Neural cell (in vitro differentiated cells): ENCODE measurements at regions not wholly inside any gene's neighbourhood (a gene's known extent, or its start where the extent isn't known, plus 50 kb on each side); places are given as distances from the start of the nearest gene placed in this dataset.

Experiments
- H2AFZ ChIP-seq: fragments of 200-600, 300-800 bp; sonication (generic), shearing (Covaris generic); 2 replicates; pipeline ENCODE4 v1.6.0; 2014; ENCODE audit warnings: low read depth, mild to moderate bottlenecking, antibody characterized with exemption, low read length, moderate library complexity
- H3F3A ChIP-seq: fragments of 200-600 bp; shearing (Covaris generic); 2 replicates; pipeline ENCODE4 v1.6.1; 2016; ENCODE audit warnings: mild to moderate bottlenecking, moderate library complexity, mixed read lengths, antibody characterized with exemption, low read length; ENCODE audit not compliant: insufficient read depth, poor library complexity, severe bottlenecking
- H3K27ac ChIP-seq: fragments of 200-600, 300-800 bp; sonication (generic), shearing (Covaris generic); 2 replicates; pipeline ENCODE4 v1.5.1; 2014; ENCODE audit warnings: mild to moderate bottlenecking, low read length, moderate library complexity
- H3K27me3 ChIP-seq: fragments of 300-800, 200-600 bp; sonication (generic), shearing (Covaris generic); 2 replicates; pipeline ENCODE4 v1.6.0; 2014; ENCODE audit warnings: mild to moderate bottlenecking, low read depth, low read length, moderate library complexity; ENCODE audit not compliant: insufficient read depth
- H3K36me3 ChIP-seq: fragments of 300-800, 200-600 bp; sonication (generic), shearing (Covaris generic); 2 replicates; pipeline ENCODE4 v1.5.1; 2014; ENCODE audit warnings: mild to moderate bottlenecking, antibody characterized with exemption, low read length, moderate library complexity; ENCODE audit not compliant: insufficient read depth
- H3K4me2 ChIP-seq: fragments of 300-800, 200-600 bp; sonication (generic), shearing (Covaris generic); 2 replicates; pipeline ENCODE4 v1.6.0; 2014; ENCODE audit warnings: mild to moderate bottlenecking, low read length
- H3K4me3 ChIP-seq: fragments of 300-800, 200-600 bp; sonication (generic), shearing (Covaris generic); 2 replicates; pipeline ENCODE4 v1.5.1; 2014; ENCODE audit warnings: mild to moderate bottlenecking, low read length, moderate library complexity
- H3K79me2 ChIP-seq: fragments of 200-600 bp; shearing (Covaris generic); replicated peaks from 2 replicates; pipeline ENCODE4 v1.6.0; 2014; ENCODE audit warnings: mild to moderate bottlenecking, low read length, moderate library complexity; ENCODE audit not compliant: insufficient read depth
- H3K9ac ChIP-seq: fragments of 300-800, 200-600 bp; sonication (generic), shearing (Covaris generic); 2 replicates; pipeline ENCODE4 v1.6.1; 2016; ENCODE audit warnings: mild to moderate bottlenecking, low read length, mixed read lengths
- H3K9me2 ChIP-seq: fragments of 200-600 bp; shearing (Covaris generic); 2 replicates; pipeline ENCODE4 v1.6.1; 2016; ENCODE audit warnings: mild to moderate bottlenecking, low read length, mixed read lengths; ENCODE audit not compliant: insufficient read depth
- H3K9me3 ChIP-seq: fragments of 200-600, 300-800 bp; sonication (generic), shearing (Covaris generic); 2 replicates; pipeline ENCODE4 v1.6.1; 2016; ENCODE audit warnings: mild to moderate bottlenecking, mixed run types, low read length, moderate library complexity, mixed read lengths
- H4K20me1 ChIP-seq: fragments of 200-600 bp; shearing (Covaris generic); 2 replicates; pipeline ENCODE4 v1.6.1; 2016; ENCODE audit warnings: mild to moderate bottlenecking, mixed run types; ENCODE audit not compliant: insufficient read depth
- CTCF ChIP-seq: fragments of 450-650 bp; IDR thresholded peaks from 2 replicates; pipeline ENCODE4 v1.5.1; 2014; ENCODE audit warnings: antibody characterized with exemption, mild to moderate bottlenecking, moderate library complexity; ENCODE audit not compliant: poor library complexity, severe bottlenecking
- EP300 ChIP-seq: fragments of 450-650 bp; conservative IDR thresholded peaks from 2 replicates; pipeline ENCODE4 v1.6.1; 2014; ENCODE audit warnings: antibody characterized with exemption, mild to moderate bottlenecking, moderate library complexity; ENCODE audit not compliant: poor library complexity, severe bottlenecking
- EZH2 ChIP-seq: fragments of 200-600, 300-800 bp; shearing (Covaris generic), sonication (generic); IDR thresholded peaks from 2 replicates; pipeline ENCODE4 v1.6.1; 2014; ENCODE audit warnings: antibody characterized with exemption, low read length, borderline replicate concordance, mild to moderate bottlenecking; ENCODE audit not compliant: insufficient read depth, poor library complexity, severe bottlenecking
- MXI1 ChIP-seq: fragments of 450-650 bp; conservative IDR thresholded peaks from 2 replicates; pipeline ENCODE4 v1.6.1; 2014; ENCODE audit warnings: antibody characterized with exemption, mild to moderate bottlenecking; ENCODE audit not compliant: poor library complexity, severe bottlenecking
- POLR2AphosphoS5 ChIP-seq: IDR thresholded peaks from 2 replicates; pipeline ENCODE4 v1.6.1; 2012
- RAD21 ChIP-seq: fragments of 450-650 bp; conservative IDR thresholded peaks from 2 replicates; pipeline ENCODE4 v1.6.1; 2014; ENCODE audit warnings: antibody characterized with exemption, mild to moderate bottlenecking, moderate library complexity
- REST ChIP-seq: IDR thresholded peaks from 2 replicates; pipeline ENCODE4 v1.6.1; 2012; ENCODE audit warnings: borderline replicate concordance
- SMC3 ChIP-seq: fragments of 450-650 bp; conservative IDR thresholded peaks from 2 replicates; pipeline ENCODE4 v1.6.1; 2014; ENCODE audit warnings: antibody characterized with exemption, mild to moderate bottlenecking, moderate library complexity; ENCODE audit not compliant: poor library complexity
- TAF1 ChIP-seq: IDR thresholded peaks from 2 replicates; pipeline ENCODE4 v1.6.1; 2012; ENCODE audit warnings: low read depth

- Histone ChIP-seq H2AFZ (no peak overlapping the region), H3K27me3 (no peaks in the 10 kb centered on the region), H3K9ac (no peak overlapping the region), H3K36me3 (no peaks in the 10 kb centered on the region), H3K79me2 (no peaks in the 10 kb centered on the region), H3K9me2 (no peaks in the 10 kb centered on the region), H3F3A (no peaks in the 10 kb centered on the region), H3K4me3 (no peak overlapping the region), H3K9me3 (no peaks in the 10 kb centered on the region), H3K4me2 (no peak overlapping the region), H3K27ac (no peak overlapping the region), H4K20me1 (no peaks in the 10 kb centered on the region)
- no peak for TF ChIP-seq POLR2AphosphoS5
- no peak for TF ChIP-seq REST
- no peak for TF ChIP-seq TAF1
- TF ChIP-seq SMC3 = no peak
- no peak for TF ChIP-seq RAD21
- no peak for TF ChIP-seq EZH2
- no peak for TF ChIP-seq EP300
- TF ChIP-seq MXI1 = no peak
- TF ChIP-seq CTCF = no peak
Measured at GRCh38 chr5:130476325-130476724, 572.1 kb downstream of the CHSY3 start.

GRCh38 chr5:130462516-130462915 lies 558.3 kb downstream of the CHSY3 start:
- no peaks in the 10 kb centered on the region for H4K20me1 ChIP-seq
- no peaks in the 10 kb centered on the region for H3K79me2 ChIP-seq
- no peak overlapping the region for H3K27ac ChIP-seq
- no peaks in the 10 kb centered on the region for H3F3A ChIP-seq
- H3K9me3 ChIP-seq = no peaks in the 10 kb centered on the region
- no peak overlapping the region for H3K9ac ChIP-seq
- no peak overlapping the region for H2AFZ ChIP-seq
- H3K4me3 ChIP-seq = no peak overlapping the region
- H3K4me2 ChIP-seq = no peak overlapping the region
- H3K27me3 ChIP-seq = no peaks in the 10 kb centered on the region
- TF ChIP-seq REST = no peak
- no peak for TF ChIP-seq TAF1
- TF ChIP-seq SMC3 = no peak
- no peak for TF ChIP-seq CTCF
- no peak for TF ChIP-seq EP300
- no peak for TF ChIP-seq RAD21
- no peak for TF ChIP-seq EZH2
- TF ChIP-seq POLR2AphosphoS5 = no peak
- TF ChIP-seq MXI1 = no peak
- no peaks in the 10 kb centered on the region for H3K36me3 ChIP-seq
- no peaks in the 10 kb centered on the region for H3K9me2 ChIP-seq
